Keratinocyte (primary cell): ENCODE measurements at regions not wholly inside any gene's neighbourhood (a gene's known extent, or its start where the extent isn't known, plus 50 kb on each side); places are given as distances from the start of the nearest gene placed in this dataset.

Source experiments
- DNase-seq: peaks from one replicate; pipeline ENCODE4 v3.0.0-alpha.2; 2011; ENCODE audit warnings: low read depth, missing footprints, low spot score
- FAIRE-seq: peaks from 2 replicates; lab custom pipeline; 2011; peaks lifted over from hg19 to GRCh38; lab: Jason Lieb, UNC
- H2AFZ ChIP-seq: 2 replicates; pipeline ENCODE4 v1.6.0; 2012; ENCODE audit warnings: low read length, control low read depth, inconsistent platforms; ENCODE audit not compliant: control insufficient read depth
- H3K27ac ChIP-seq: 2 replicates; pipeline ENCODE4 v1.5.1; 2011; ENCODE audit warnings: low read length; ENCODE audit not compliant: control insufficient read depth, insufficient read depth
- H3K27me3 ChIP-seq: 3 replicates; pipeline ENCODE4 v1.6.0; 2011; ENCODE audit warnings: low read length; ENCODE audit not compliant: control insufficient read depth, insufficient read depth; ENCODE audit errors: extremely low read depth
- H3K36me3 ChIP-seq, 2 experiments: 2 replicates in 1 of 2; 3 replicates in 1 of 2; pipeline ENCODE4 v1.5.1; 2011; ENCODE audit warnings: low read length in 2 of 2, mild to moderate bottlenecking in 1 of 2; ENCODE audit not compliant: control insufficient read depth in 2 of 2, insufficient read depth in 2 of 2; ENCODE audit errors: extremely low read depth in 1 of 2
- H3K4me1 ChIP-seq: 3 replicates; pipeline ENCODE4 v1.5.1; 2011; ENCODE audit warnings: low read length; ENCODE audit not compliant: control insufficient read depth, insufficient read depth; ENCODE audit errors: extremely low read depth
- H3K4me2 ChIP-seq: 3 replicates; pipeline ENCODE4 v1.6.0; 2011; ENCODE audit warnings: low read depth, low read length; ENCODE audit not compliant: control insufficient read depth, insufficient read depth; ENCODE audit errors: extremely low read depth
- H3K4me3 ChIP-seq, 3 experiments: fragments of 200-600 bp in 1 of 3; sonication (generic) in 1 of 3; 2 replicates in 2 of 3; 3 replicates in 1 of 3; pipeline ENCODE4 v1.5.1; 2011 to 2016; ENCODE audit warnings: low read length in 3 of 3, mild to moderate bottlenecking in 3 of 3, control low read depth in 2 of 3, inconsistent platforms in 1 of 3, low read depth in 1 of 3, mixed read lengths in 1 of 3, mixed run types in 1 of 3, moderate library complexity in 1 of 3; ENCODE audit not compliant: control insufficient read depth in 2 of 3, insufficient read depth in 2 of 3; ENCODE audit errors: extremely low read depth in 1 of 3
- H3K79me2 ChIP-seq: 2 replicates; pipeline ENCODE4 v1.6.0; 2012; ENCODE audit warnings: low read length; ENCODE audit not compliant: control insufficient read depth, insufficient read depth
- H3K9ac ChIP-seq: 3 replicates; pipeline ENCODE4 v1.6.0; 2011; ENCODE audit warnings: low read length; ENCODE audit not compliant: control insufficient read depth, insufficient read depth; ENCODE audit errors: extremely low read depth
- H3K9me1 ChIP-seq: 3 replicates; pipeline ENCODE4 v1.6.0; 2011; ENCODE audit warnings: low read length; ENCODE audit not compliant: control insufficient read depth, insufficient read depth; ENCODE audit errors: extremely low read depth
- H3K9me3 ChIP-seq: 2 replicates; pipeline ENCODE4 v1.5.1; 2012; ENCODE audit warnings: low read depth, low read length; ENCODE audit not compliant: control insufficient read depth
- H4K20me1 ChIP-seq: 3 replicates; pipeline ENCODE4 v1.6.0; 2011; ENCODE audit warnings: low read length; ENCODE audit not compliant: control insufficient read depth, insufficient read depth; ENCODE audit errors: extremely low read depth
- EZH2 ChIP-seq: IDR thresholded peaks from one replicate; pipeline ENCODE4 v1.6.1; 2012; ENCODE audit warnings: inconsistent platforms, mild to moderate bottlenecking, low read length, moderate library complexity
- dilution Hi-C: fragments of 300-500 bp; cut with MboI; formaldehyde crosslinking; loops from one replicate; pipeline ENCODE4 v1.7.0; 2020; ENCODE audit warnings: low sequenced_read_pairs; ENCODE audit not compliant: extremely low pct_ligation_motif_present
- TF ChIP-seq, protein P1 (sequence below), 3 experiments: IDR thresholded peaks in 1 of 3; conservative IDR thresholded peaks in 1 of 3; optimal IDR thresholded peaks in 1 of 3; 2 replicates in 2 of 3; 3 replicates in 1 of 3; pipeline versions ENCODE3 to v1.5.1; 2011; ENCODE audit warnings: low read length in 3 of 3, mild to moderate bottlenecking in 3 of 3, moderate library complexity in 2 of 3, control low read depth in 1 of 3, inconsistent platforms in 1 of 3; ENCODE audit not compliant: insufficient read depth in 2 of 3; ENCODE audit errors: extremely low read depth in 1 of 3

DNA sequence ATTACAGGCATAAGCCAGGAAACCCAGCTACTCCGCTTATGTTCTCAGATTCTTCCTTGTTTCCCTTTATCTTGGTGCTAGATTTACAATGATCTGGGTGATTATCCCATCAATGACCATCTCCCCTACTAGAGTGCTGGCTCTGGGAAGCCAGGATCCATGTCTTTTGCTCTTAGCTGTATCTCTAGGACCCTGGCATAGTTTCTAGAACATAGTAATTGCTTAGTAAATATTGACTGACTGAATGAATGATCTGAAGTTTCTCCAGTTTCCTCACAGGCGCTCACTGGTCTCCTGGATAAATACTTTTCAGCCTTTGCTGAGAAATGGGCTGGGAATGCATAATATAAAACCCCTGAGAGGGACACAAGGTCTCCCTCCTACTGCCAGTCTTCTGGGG lies 60.0 kb upstream of the KLF9 start:
- no peak for TF ChIP-seq EZH2
- TF ChIP-seq, protein P1, sequence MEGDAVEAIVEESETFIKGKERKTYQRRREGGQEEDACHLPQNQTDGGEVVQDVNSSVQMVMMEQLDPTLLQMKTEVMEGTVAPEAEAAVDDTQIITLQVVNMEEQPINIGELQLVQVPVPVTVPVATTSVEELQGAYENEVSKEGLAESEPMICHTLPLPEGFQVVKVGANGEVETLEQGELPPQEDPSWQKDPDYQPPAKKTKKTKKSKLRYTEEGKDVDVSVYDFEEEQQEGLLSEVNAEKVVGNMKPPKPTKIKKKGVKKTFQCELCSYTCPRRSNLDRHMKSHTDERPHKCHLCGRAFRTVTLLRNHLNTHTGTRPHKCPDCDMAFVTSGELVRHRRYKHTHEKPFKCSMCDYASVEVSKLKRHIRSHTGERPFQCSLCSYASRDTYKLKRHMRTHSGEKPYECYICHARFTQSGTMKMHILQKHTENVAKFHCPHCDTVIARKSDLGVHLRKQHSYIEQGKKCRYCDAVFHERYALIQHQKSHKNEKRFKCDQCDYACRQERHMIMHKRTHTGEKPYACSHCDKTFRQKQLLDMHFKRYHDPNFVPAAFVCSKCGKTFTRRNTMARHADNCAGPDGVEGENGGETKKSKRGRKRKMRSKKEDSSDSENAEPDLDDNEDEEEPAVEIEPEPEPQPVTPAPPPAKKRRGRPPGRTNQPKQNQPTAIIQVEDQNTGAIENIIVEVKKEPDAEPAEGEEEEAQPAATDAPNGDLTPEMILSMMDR (optimal IDR thresholded peaks at IDR 0.05 in 1 of 3, IDR thresholded peaks at IDR 0.05 in 1 of 3, conservative IDR thresholded peaks at IDR 0.05 in 1 of 3; ENCODE audit: extremely low read depth in 1 of 3, insufficient read depth in 2 of 3, low read length in 3 of 3): no peak
- peaks cover 11% of the 10 kb centered on the region for H3K4me1 ChIP-seq

DNA sequence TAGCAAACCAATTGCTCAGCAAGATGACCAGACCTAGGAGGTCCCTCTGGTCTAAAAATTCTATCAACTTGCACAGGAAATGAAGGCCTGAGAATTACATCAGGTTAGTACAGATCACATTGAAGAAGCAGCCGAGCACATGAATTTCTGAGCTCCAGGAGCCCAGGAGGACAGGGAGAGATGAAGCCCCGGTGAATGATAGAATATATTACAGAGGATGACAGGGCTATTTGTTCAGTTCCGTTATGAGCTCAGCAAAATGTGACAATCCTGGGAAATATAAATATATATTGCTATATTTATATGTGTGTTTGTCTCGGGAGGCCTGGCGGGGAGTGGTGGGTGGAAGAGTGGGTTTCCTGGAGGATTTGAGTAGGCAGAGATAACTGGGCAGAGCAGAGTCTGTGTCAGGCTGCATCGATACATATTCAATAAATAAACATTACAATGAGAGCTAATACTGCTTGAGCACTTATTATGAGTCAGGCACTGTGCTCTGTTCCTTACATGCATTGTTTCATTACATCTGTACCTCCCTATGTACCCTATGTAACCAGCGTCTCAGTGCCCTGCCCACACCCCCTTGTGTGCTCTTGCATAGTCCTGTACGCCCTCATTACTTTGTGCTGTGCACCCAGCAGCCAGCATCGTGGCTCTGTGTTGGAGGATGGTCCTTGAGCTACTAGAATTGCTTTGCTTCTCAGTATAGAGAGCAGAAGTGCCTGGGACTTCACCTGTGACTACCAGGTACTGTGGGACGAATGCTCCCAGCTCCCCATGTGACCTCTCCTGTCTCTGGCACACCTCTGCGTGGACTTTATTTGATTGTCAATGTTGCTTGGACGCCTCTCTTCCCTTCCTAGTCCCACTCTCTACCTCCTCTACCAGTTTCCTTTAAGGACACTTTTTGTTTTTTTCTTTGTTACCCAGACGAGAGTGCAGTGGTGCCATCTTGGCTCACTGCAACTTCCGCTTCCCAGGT lies 58.1 kb upstream of the KLF9 start:
- dilution Hi-C loops: no loop called here
- TF ChIP-seq, protein P1 (optimal IDR thresholded peaks at IDR 0.05 in 1 of 3, IDR thresholded peaks at IDR 0.05 in 1 of 3, conservative IDR thresholded peaks at IDR 0.05 in 1 of 3; ENCODE audit: extremely low read depth in 1 of 3, insufficient read depth in 2 of 3, low read length in 3 of 3): no peak
- no peak for TF ChIP-seq EZH2
- Histone ChIP-seq H3K4me3 (no peak overlapping the region), H3K36me3 (no peaks in the 10 kb centered on the region), H3K9ac (no peak overlapping the region), H3K27me3 (no peaks in the 10 kb centered on the region), H2AFZ (no peak overlapping the region), H3K79me2 (no peaks in the 10 kb centered on the region), H3K4me1 (peaks cover 5% of the 10 kb centered on the region), H3K9me1 (no peaks in the 10 kb centered on the region), H3K27ac (no peak overlapping the region), H3K4me2 (no peak overlapping the region), H3K9me3 (no peaks in the 10 kb centered on the region), H4K20me1 (no peaks in the 10 kb centered on the region)
- FAIRE-seq (no peak), DNase-seq (no peak)

More for the DNA sequence above, 60.0 kb upstream of the KLF9 start:
- Histone ChIP-seq H3K27me3 (no peaks in the 10 kb centered on the region), H2AFZ (no peak overlapping the region), H3K9ac (no peak overlapping the region), H4K20me1 (no peaks in the 10 kb centered on the region), H3K36me3 (no peaks in the 10 kb centered on the region), H3K27ac (no peak overlapping the region), H3K4me3 (no peak overlapping the region), H3K9me3 (no peaks in the 10 kb centered on the region), H3K4me2 (no peak overlapping the region), H3K79me2 (no peaks in the 10 kb centered on the region), H3K9me1 (no peaks in the 10 kb centered on the region)
- dilution Hi-C loops: no loop called here
- DNase-seq (no peak), FAIRE-seq (no peak)
